ENCODE measurements at regions not wholly inside any gene's neighbourhood (a gene's known extent, or its start where the extent isn't known, plus 50 kb on each side); places are given as distances from the start of the nearest gene placed in this dataset.

GRCh38 chr2:172329416-172329773, 98.0 kb upstream of the ITGA6 start:
- DNase-seq (ENCODE audit: low read depth), result no peak

- DNase-seq (ENCODE audit: low read depth), result no peak
Observed at GRCh38 chr2:172329774-172330671, 97.4 kb upstream of the ITGA6 start.

- DNase-seq (ENCODE audit: low read depth), result no peak
Observed at GRCh38 chr2:172332507-172332906, 94.9 kb upstream of the ITGA6 start.

DNA sequence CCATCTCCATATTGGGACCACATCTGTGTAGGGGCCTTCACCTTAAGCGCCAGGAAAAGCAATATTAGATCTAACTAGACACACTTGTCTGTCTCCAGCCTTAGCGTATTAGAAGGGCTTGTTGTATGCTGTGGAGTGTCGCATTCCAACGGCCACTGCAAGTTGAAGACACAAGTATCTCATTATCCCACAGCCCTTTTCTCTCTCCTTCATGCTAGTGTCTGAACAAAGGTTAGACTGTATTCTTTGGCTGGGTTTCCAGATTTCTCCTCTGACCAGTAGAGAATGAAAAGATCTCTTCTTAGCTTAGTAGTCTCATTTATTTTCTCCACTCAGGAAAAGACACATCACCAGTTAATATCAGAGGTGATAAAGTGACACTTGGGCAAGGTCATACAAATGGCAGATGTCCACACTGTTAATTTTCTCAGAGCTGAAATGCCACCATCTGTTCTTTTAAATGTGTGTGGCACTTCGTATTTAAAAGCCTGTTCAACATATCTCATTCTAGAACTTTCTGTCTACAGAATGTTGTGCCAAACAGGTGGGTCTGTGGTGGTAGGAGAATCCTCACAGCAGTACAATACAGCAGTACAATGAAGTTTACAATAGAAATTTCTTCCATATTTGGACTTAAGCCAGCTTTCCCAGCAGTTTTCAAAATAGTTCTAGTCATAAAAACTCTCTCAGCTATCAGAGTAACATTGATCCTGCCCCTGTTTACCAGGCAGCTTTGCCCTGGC, 94.0 kb upstream of the ITGA6 start:
- no peak for DNase-seq (ENCODE audit: low read depth)

GRCh38 chr2:172333978-172334330, 93.4 kb upstream of the ITGA6 start:
- DNase-seq (ENCODE audit: low read depth), result no peak

DNA sequence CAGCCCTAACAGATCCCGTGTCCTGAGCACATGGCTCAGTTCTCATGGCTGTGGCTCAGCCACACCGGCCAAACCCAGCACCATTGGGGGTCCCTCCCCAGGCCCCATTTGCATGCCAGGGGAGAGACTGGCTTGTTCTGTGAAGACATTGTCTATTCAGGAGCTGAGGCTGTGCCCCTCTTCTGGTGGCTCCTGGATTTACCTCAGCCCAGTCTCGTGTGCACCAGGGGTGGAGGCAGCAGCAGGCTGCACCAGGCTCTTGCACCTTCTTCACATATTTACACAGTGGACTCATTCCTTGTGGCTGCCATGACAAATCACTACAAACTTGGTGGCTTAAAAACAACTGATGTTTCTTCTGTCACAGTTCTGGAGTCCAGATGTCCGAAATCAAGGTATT, 92.4 kb upstream of the ITGA6 start:
- no peak for DNase-seq (ENCODE audit: low read depth)

DNA sequence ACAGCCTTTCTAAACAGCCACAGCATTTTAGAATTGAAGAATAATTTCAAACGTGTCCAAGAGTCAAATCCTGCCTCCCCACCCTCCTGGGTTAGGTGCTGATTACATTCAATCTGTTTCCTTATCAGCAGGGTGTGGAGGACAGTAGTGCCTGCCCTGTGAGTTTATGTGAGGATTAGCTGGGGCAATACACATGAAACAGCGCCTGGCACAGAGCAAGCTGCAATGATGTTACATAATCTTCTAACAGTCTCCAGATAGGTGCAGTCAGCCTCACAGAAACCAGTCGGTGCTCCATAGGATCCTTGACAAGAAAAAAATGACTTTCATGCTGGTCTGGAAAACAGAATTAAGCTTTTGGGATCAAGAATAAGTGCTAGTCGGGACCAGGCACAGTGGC, 91.7 kb upstream of the ITGA6 start:
- DNase-seq (ENCODE audit: low read depth), result no peak

DNA sequence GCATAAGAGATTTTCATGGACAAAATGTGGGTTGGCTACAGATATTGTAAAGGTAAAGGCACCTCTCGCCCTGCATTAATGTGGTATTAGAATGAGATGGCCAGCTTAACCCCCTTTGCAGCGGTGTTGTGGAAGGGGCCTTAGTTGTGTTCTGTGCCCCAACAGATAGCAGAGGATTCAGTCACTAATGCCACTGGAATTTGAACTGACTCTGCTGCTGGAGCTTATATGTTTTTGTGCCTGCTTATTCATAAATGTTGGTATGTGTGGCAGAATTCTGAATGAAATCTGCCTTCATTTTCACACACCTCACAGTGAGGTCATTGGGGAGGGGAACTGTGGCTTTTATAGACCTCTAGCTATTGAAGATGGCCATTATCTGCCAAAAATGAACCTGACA, 90.7 kb upstream of the ITGA6 start:
- no peak for DNase-seq (ENCODE audit: low read depth)

GRCh38 chr2:172339371-172340010, 87.9 kb upstream of the ITGA6 start:
- DNase-seq (ENCODE audit: low read depth), result no peak

GRCh38 chr2:172340394-172340793, 87.0 kb upstream of the ITGA6 start:
- no peak for DNase-seq (ENCODE audit: low read depth)

DNA sequence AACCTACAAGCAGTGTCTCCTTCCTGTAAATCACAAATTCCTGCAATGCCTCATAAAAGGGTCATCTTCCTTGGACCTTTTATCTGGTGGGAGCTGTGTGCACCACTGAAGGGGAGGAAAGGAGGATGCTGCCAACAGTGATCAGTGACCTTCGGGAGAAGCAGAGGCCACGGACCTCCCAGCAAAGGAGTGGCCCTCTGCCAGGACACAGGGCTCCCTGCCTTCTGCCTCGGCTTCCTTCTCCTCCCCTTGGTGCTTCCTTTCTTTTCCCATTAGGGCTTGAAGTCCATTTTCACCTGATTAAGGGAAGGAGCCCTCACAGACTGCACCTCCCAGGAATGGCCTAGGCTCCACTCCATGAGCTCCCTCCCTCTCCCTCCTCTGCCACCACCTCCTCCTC, 85.3 kb upstream of the ITGA6 start:
- DNase-seq (ENCODE audit: low read depth), result no peak

DNA sequence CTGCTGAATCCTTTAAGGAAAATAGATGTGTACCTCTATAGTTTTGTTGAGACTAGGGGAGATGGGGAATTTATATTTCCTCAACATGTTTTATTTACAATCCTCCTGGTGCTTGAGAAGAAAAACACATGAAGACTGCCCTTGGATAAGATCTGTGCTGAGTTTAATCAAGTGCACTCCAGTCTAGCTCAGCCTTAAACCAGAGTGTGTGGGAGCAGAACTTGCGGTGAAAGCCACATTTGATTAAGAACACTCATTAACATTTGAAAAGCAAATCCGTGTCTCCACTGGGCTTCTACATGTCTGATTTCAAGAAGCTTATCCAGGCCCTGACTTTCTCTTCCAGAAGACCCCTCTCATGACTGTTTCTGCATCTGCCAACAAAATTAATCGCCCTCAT, 84.8 kb upstream of the ITGA6 start:
- no peak for DNase-seq (ENCODE audit: low read depth)

GRCh38 chr2:172344159-172344558, 83.2 kb upstream of the ITGA6 start:
- no peak for DNase-seq (ENCODE audit: low read depth)

- DNase-seq (ENCODE audit: low read depth), result no peak
Observed at GRCh38 chr2:172345956-172346555, 81.3 kb upstream of the ITGA6 start.

DNA sequence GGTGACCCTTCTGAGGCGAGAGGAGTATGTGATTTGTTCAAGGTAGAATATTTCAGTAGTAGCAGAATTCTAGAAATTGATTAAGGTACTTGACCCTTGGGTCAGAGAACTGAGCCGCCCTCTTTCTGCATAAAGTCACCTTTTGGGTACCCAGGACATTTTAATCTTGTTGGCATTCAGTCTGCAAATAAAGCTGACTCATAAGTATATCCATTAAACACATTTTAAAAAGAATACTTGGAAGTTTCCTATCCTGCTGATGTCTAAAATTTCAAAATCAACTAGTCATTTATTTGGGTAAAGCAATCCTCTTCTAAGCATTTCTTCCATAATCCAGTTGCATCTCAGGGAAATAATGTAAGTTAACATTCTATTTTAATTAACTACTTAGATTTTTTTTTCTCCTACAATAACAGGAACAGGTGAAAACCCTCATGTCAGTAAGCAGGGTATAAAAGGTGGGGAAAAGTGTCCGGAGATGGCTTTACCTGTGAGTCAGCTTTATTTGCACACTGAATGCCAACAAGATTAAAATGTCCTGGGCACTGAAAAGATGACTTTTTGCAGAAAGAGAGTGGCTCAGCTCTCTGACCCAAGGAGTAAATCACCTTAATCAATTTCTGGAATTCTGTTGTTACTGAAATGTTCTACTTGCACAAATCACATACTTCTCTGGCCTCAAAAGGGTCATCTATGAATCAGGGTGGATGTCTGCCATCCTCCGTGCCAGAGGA, 78.7 kb upstream of the ITGA6 start:
- no peak for DNase-seq (ENCODE audit: low read depth)

DNA sequence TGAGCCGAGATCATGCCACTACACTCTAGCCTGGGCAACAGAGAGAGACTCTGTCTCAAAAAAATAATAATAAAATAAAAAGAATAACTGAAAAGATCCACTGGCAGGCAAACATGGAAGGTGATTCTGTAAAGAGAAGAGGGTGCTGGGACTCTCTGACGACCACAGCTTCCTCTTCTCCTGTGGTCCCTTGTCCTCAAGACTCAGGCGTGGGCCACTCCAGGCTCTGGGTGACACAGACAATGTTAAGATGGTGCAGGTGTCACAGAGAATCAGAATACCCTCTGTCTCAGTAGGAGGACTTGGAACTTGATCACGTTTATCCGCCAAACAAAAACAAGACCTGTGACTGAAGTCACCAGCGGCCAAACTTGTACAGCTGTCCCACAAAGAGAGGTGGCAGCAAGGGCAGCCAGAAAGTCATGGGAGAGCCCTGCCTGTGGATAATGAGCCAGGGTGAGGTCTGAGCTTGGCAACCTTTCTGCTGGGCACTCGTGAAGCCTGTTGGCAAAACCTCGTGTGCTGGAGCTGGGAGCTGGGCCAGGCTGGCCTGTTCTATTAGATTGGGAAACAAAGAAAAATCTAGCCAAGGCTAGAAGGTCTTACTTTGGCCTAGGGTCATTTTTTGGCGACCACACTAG, 76.4 kb upstream of the ITGA6 start:
- DNase-seq (ENCODE audit: low read depth), result no peak

- DNase-seq (ENCODE audit: low read depth), result no peak
Observed at GRCh38 chr2:172351586-172351985, 75.8 kb upstream of the ITGA6 start.

- DNase-seq (ENCODE audit: low read depth), result no peak
Observed at GRCh38 chr2:172354347-172354746, 73.0 kb upstream of the ITGA6 start.

GRCh38 chr2:172357442-172357841, 69.9 kb upstream of the ITGA6 start:
- DNase-seq (ENCODE audit: low read depth), result no peak

- no peak for DNase-seq (ENCODE audit: low read depth)
Observed at GRCh38 chr2:172358691-172359556, 68.5 kb upstream of the ITGA6 start.

DNA sequence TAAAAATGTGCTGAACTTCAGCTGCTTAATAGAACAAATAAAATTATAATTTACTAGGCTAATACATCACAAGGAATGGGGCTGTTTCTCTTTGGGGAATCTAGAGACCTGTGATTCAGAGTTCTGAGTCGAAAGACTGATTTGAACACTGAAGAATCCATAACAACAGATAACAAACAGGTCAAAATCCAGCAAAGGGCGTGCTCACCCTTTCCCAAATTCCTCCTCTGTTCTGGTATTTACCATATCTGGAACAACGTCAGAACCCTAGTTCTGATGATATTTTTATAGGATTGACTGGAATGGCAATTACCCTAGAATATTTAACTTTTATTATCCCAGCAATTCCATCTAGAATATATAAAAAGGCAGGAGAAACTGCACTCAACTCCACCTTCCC, 66.0 kb upstream of the ITGA6 start:
- DNase-seq (ENCODE audit: low read depth), result no peak
